BLaER1 (cell line): ENCODE measurements at regions not wholly inside any gene's neighbourhood (a gene's known extent, or its start where the extent isn't known, plus 50 kb on each side); places are given as distances from the start of the nearest gene placed in this dataset.

ENCODE experiments used
- H3K27ac ChIP-seq: shearing (Covaris generic); formaldehyde crosslinking; 2 replicates; pipeline ENCODE4 v1.8.1; 2022
- H3K27me3 ChIP-seq: shearing (Covaris generic); formaldehyde crosslinking; 2 replicates; pipeline ENCODE4 v1.8.1; 2022
- H3K36me3 ChIP-seq: shearing (Covaris generic); formaldehyde crosslinking; 2 replicates; pipeline ENCODE4 v1.8.1; 2022
- H3K4me1 ChIP-seq: shearing (Covaris generic); formaldehyde crosslinking; 2 replicates; pipeline ENCODE4 v1.8.1; 2022
- H3K4me2 ChIP-seq: shearing (Covaris generic); formaldehyde crosslinking; 2 replicates; pipeline ENCODE4 v1.8.1; 2022
- H3K4me3 ChIP-seq: shearing (Covaris generic); formaldehyde crosslinking; 2 replicates; pipeline ENCODE4 v1.8.1; 2022
- H3K9ac ChIP-seq: shearing (Covaris generic); formaldehyde crosslinking; 2 replicates; pipeline ENCODE4 v1.8.1; 2022
- H3K9me3 ChIP-seq: shearing (Covaris generic); formaldehyde crosslinking; 2 replicates; pipeline ENCODE4 v1.8.1; 2022
- H4K20me1 ChIP-seq: shearing (Covaris generic); formaldehyde crosslinking; 2 replicates; pipeline ENCODE4 v1.8.1; 2022
- Cebpa-rat ChIP-seq: shearing (Covaris generic); IDR thresholded peaks from 2 replicates; pipeline ENCODE4 v1.8.1; 2022

GRCh38 chr15:97200161-97200560 is 760.3 kb upstream of the ARRDC4 start:
- TF ChIP-seq Cebpa-rat: no peak

GRCh38 chr15:97210277-97210676 is 750.2 kb upstream of the ARRDC4 start:
- Histone ChIP-seq H3K4me1 (no peaks in the 10 kb centered on the region), H3K27ac (no peak overlapping the region), H3K4me3 (no peak overlapping the region), H4K20me1 (no peaks in the 10 kb centered on the region), H3K36me3 (no peaks in the 10 kb centered on the region), H3K4me2 (no peak overlapping the region), H3K27me3 (no peaks in the 10 kb centered on the region), H3K9ac (no peak overlapping the region), H3K9me3 (no peaks in the 10 kb centered on the region)
- no peak for TF ChIP-seq Cebpa-rat

More at GRCh38 chr15:97200161-97200560, 760.3 kb upstream of the ARRDC4 start:
- Histone ChIP-seq H3K9me3 (no peaks in the 10 kb centered on the region), H3K36me3 (no peaks in the 10 kb centered on the region), H3K27ac (no peak overlapping the region), H3K9ac (no peak overlapping the region), H4K20me1 (no peaks in the 10 kb centered on the region), H3K4me3 (no peak overlapping the region), H3K4me1 (no peaks in the 10 kb centered on the region), H3K4me2 (no peak overlapping the region), H3K27me3 (no peaks in the 10 kb centered on the region)

- Histone ChIP-seq H3K27ac (no peak overlapping the region), H4K20me1 (no peaks in the 10 kb centered on the region), H3K36me3 (no peaks in the 10 kb centered on the region), H3K27me3 (no peaks in the 10 kb centered on the region), H3K4me3 (no peak overlapping the region), H3K9ac (no peak overlapping the region), H3K4me1 (no peaks in the 10 kb centered on the region), H3K9me3 (no peaks in the 10 kb centered on the region), H3K4me2 (no peak overlapping the region)
- no peak for TF ChIP-seq Cebpa-rat
These were observed 744.9 kb upstream of the ARRDC4 start for GRCh38 chr15:97215629-97216028.

GRCh38 chr15:97224191-97224641 is 736.3 kb upstream of the ARRDC4 start:
- no peaks in the 10 kb centered on the region for H3K4me1 ChIP-seq
- H3K9ac ChIP-seq: no peak overlapping the region
- H3K9me3 ChIP-seq: peaks cover 12% of the 10 kb centered on the region
- H3K4me3 ChIP-seq: no peak overlapping the region
- no peak overlapping the region for H3K27ac ChIP-seq
- no peaks in the 10 kb centered on the region for H4K20me1 ChIP-seq
- H3K27me3 ChIP-seq: no peaks in the 10 kb centered on the region
- H3K36me3 ChIP-seq: no peaks in the 10 kb centered on the region
- TF ChIP-seq Cebpa-rat: no peak
- no peak overlapping the region for H3K4me2 ChIP-seq

GRCh38 chr15:97234851-97235610 is 725.5 kb upstream of the ARRDC4 start:
- no peak for TF ChIP-seq Cebpa-rat
- Histone ChIP-seq H3K27me3 (no peaks in the 10 kb centered on the region), H3K4me1 (no peaks in the 10 kb centered on the region), H4K20me1 (no peaks in the 10 kb centered on the region), H3K9ac (no peak overlapping the region), H3K27ac (no peak overlapping the region), H3K9me3 (peaks cover 3% of the 10 kb centered on the region; the same call in 1 of the 2 replicates), H3K4me3 (no peak overlapping the region), H3K36me3 (no peaks in the 10 kb centered on the region), H3K4me2 (no peak overlapping the region)

GRCh38 chr15:97235611-97235985 is 724.9 kb upstream of the ARRDC4 start:
- Histone ChIP-seq H3K9ac (no peak overlapping the region), H3K9me3 (peaks cover 3% of the 10 kb centered on the region; the same call in 1 of the 2 replicates), H4K20me1 (no peaks in the 10 kb centered on the region), H3K4me1 (no peaks in the 10 kb centered on the region), H3K36me3 (no peaks in the 10 kb centered on the region), H3K27me3 (no peaks in the 10 kb centered on the region), H3K4me3 (no peak overlapping the region), H3K4me2 (no peak overlapping the region), H3K27ac (no peak overlapping the region)
- no peak for TF ChIP-seq Cebpa-rat

GRCh38 chr15:97236140-97236539 is 724.4 kb upstream of the ARRDC4 start:
- H3K9me3 ChIP-seq: peaks cover 3% of the 10 kb centered on the region; the same call in 1 of the 2 replicates
- H3K4me1 ChIP-seq: no peaks in the 10 kb centered on the region
- no peak overlapping the region for H3K9ac ChIP-seq
- no peaks in the 10 kb centered on the region for H3K27me3 ChIP-seq
- no peaks in the 10 kb centered on the region for H4K20me1 ChIP-seq
- H3K4me3 ChIP-seq: no peak overlapping the region
- no peak overlapping the region for H3K27ac ChIP-seq
- H3K36me3 ChIP-seq: no peaks in the 10 kb centered on the region
- no peak for TF ChIP-seq Cebpa-rat
- H3K4me2 ChIP-seq: no peak overlapping the region

GRCh38 chr15:97237160-97237559 is 723.3 kb upstream of the ARRDC4 start:
- no peak overlapping the region for H3K4me2 ChIP-seq
- no peak for TF ChIP-seq Cebpa-rat
- no peaks in the 10 kb centered on the region for H3K4me1 ChIP-seq
- H4K20me1 ChIP-seq: no peaks in the 10 kb centered on the region
- H3K27me3 ChIP-seq: no peaks in the 10 kb centered on the region
- no peak overlapping the region for H3K27ac ChIP-seq
- H3K36me3 ChIP-seq: no peaks in the 10 kb centered on the region
- no peak overlapping the region for H3K9ac ChIP-seq
- H3K9me3 ChIP-seq: peaks cover 3% of the 10 kb centered on the region; the same call in 1 of the 2 replicates
- H3K4me3 ChIP-seq: no peak overlapping the region

- TF ChIP-seq Cebpa-rat: no peak
- Histone ChIP-seq H3K4me2 (no peak overlapping the region), H4K20me1 (no peaks in the 10 kb centered on the region), H3K9ac (no peak overlapping the region), H3K27me3 (no peaks in the 10 kb centered on the region), H3K4me3 (no peak overlapping the region), H3K36me3 (no peaks in the 10 kb centered on the region), H3K9me3 (0 out of 2 replicates have a peak, but pooled peaks cover 4% of the 10 kb centered on the region), H3K27ac (no peak overlapping the region), H3K4me1 (no peaks in the 10 kb centered on the region)
These were observed 712.1 kb upstream of the ARRDC4 start for GRCh38 chr15:97248376-97248775.

- H3K4me1 ChIP-seq: no peaks in the 10 kb centered on the region
- H4K20me1 ChIP-seq: no peaks in the 10 kb centered on the region
- H3K27ac ChIP-seq: no peak overlapping the region
- H3K9ac ChIP-seq: no peak overlapping the region
- no peaks in the 10 kb centered on the region for H3K27me3 ChIP-seq
- no peak for TF ChIP-seq Cebpa-rat
- no peak overlapping the region for H3K4me3 ChIP-seq
- H3K9me3 ChIP-seq: no peaks in the 10 kb centered on the region
- no peaks in the 10 kb centered on the region for H3K36me3 ChIP-seq
- no peak overlapping the region for H3K4me2 ChIP-seq
These were observed 700.6 kb upstream of the ARRDC4 start for GRCh38 chr15:97259943-97260342.
